ENCODE measurements at regions not wholly inside any gene's neighbourhood (a gene's known extent, or its start where the extent isn't known, plus 50 kb on each side); places are given as distances from the start of the nearest gene placed in this dataset.

DNA sequence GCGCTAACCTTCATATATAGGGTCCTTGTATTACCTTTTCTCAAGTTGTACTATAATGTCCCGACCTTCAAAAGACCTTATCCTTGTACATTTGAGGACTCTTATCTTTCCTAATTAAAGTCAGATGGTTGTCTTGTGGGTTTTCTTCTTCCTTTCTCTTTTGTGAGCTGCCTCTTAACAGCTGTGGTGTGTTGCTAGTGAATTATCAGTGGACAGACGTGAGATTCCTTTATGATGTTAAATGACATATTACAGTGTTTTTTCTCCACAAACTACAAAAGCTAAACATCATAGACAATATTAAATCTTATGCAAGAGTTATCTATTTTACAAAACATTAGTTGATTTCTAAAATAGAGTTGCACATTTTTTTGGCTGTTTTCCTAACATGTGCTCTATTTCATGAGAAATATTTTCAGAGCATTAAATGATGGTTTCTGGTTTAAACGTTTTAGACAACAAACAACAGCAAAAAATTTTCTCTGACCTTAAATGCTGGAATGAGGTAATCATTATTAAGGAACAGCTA is 272.2 kb upstream of the NPVF start:
- H3K4me3 ChIP-seq (replicated peaks; ENCODE audit: low read depth, low read length), result no peak overlapping the region
- TF ChIP-seq, protein P1, sequence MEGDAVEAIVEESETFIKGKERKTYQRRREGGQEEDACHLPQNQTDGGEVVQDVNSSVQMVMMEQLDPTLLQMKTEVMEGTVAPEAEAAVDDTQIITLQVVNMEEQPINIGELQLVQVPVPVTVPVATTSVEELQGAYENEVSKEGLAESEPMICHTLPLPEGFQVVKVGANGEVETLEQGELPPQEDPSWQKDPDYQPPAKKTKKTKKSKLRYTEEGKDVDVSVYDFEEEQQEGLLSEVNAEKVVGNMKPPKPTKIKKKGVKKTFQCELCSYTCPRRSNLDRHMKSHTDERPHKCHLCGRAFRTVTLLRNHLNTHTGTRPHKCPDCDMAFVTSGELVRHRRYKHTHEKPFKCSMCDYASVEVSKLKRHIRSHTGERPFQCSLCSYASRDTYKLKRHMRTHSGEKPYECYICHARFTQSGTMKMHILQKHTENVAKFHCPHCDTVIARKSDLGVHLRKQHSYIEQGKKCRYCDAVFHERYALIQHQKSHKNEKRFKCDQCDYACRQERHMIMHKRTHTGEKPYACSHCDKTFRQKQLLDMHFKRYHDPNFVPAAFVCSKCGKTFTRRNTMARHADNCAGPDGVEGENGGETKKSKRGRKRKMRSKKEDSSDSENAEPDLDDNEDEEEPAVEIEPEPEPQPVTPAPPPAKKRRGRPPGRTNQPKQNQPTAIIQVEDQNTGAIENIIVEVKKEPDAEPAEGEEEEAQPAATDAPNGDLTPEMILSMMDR (IDR thresholded peaks at IDR 0.05; ENCODE audit: low read depth, low read length, missing control alignments), result no peak
- DNase-seq (ENCODE audit: extremely low read depth, low read depth), result no peak

DNA sequence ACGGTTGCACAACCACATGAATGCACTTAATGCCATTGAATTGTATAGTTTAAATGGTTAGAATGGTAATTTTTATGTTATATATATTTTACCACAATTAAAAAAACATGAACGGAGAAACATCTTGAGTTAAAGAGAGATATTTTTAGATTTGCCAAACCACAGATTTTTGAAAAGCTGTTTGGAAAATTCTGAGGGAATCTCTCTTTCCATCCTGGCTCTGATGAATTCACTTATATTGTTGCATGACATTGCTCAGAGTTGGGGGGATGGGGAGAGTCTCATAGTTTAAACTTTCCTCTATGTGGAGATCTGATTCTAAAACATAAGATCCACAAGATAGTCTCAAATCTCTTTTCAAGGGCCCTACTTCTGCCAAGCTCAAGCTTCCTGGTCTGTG is 275.0 kb upstream of the NPVF start:
- no peak overlapping the region for H3K4me3 ChIP-seq (replicated peaks; ENCODE audit: low read depth, low read length)
- TF ChIP-seq, protein P1 (IDR thresholded peaks at IDR 0.05; ENCODE audit: low read depth, low read length, missing control alignments), result no peak
- no peak for DNase-seq (ENCODE audit: extremely low read depth, low read depth)

DNA sequence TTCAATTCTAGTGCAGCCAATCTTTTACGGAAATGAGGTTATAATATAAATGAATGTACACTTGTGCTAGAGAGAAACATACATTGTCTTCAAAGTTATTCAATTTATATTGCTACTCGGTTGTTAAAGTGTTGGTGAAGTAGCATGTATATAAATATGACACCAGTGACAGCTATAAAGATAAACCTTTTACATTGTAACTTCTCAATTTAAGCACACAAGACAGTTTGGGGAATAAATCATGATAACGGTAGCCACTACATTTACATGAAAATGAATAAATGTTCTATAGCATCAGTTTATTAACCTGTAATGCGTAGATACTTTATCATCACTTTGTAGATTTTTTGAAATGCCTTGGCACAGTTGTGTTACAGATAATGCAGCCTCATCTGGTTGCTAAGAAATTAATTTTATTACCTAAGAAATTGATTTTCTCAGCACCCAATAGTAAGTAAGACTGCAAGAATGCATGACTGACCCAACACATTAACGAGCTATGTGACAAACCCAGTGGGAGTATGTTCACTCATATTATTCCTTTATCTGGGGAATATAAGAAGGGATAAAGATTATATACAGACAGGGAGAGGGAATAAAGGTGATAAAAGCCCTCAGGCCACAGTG is 283.9 kb upstream of the NPVF start:
- no peak overlapping the region for H3K4me3 ChIP-seq (replicated peaks; ENCODE audit: low read depth, low read length)
- no peak for DNase-seq (ENCODE audit: extremely low read depth, low read depth)
- TF ChIP-seq, protein P1 (IDR thresholded peaks at IDR 0.05; ENCODE audit: low read depth, low read length, missing control alignments), result no peak

DNA sequence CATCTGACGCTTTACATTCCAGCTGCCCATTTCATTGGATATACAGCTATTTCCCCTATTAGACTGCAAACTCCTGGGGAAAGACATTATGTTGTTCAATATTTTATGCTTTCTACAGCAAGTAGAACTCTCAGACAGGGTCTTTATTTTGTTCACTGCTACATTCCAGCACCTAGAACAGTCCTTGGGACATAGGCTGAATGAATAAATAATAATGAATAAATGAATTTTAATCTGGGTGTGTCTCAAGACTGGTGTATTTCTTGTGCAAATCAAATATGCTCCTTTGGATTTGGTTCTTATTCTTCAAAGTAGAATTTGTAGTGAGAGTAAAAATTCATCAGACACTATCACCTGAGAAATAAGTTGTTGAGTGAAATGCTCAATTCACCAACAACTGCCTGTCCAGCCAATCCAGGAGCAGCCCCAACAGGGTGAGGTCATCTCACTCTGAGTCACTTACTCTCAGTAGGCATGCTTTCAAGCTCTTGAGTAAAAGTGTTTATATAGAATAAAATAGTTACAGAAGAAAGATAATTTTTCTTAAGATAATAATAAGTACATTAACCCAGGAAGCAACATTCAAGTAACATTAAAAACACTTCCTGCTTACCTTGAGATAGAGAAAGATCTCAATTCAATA is 287.5 kb upstream of the NPVF start:
- H3K4me3 ChIP-seq (replicated peaks; ENCODE audit: low read depth, low read length), result no peak overlapping the region
- no peak for DNase-seq (ENCODE audit: extremely low read depth, low read depth)
- TF ChIP-seq, protein P1 (IDR thresholded peaks at IDR 0.05; ENCODE audit: low read depth, low read length, missing control alignments), result no peak

DNA sequence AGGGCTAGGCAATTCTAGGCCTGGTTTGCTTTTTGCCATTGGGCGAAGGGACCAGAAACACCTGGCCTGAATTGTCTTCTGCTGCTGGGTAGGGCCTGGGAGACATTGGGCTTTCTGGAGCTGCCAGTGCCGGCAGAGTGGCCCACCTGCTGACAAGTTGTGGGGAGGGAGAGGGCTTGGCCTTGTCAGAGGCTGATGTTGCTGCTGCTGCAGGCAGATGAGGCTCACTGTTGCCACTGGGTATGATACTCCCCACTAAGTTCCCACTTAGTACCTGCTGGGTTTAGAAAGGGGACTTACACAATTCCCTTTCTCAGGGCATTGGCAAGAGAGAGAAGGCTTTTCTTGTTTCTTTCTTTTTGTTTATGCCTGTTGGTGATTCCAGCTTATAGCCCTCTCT is 289.6 kb upstream of the NPVF start:
- H3K4me3 ChIP-seq (replicated peaks; ENCODE audit: low read depth, low read length), result no peak overlapping the region
- TF ChIP-seq, protein P1 (IDR thresholded peaks at IDR 0.05; ENCODE audit: low read depth, low read length, missing control alignments), result no peak
- DNase-seq (ENCODE audit: extremely low read depth, low read depth), result no peak

DNA sequence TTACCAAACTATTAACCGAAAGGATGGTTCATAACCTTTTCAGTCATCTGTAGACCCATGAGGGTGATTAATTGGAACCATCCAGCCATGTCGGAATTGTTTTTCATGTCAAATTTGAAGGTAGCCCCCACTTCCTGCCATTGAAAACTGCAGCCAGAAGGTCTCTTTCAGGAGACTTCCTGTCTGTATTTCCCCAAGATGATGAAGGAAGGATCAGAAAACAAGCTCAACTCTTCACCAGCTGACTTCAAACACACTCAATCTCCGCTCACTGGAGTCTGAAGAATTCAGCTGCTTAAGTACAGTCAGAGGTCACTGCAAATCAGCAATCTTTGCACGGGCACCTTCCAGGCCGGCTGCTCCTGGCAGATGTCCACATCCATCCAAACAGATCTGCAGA is 291.7 kb upstream of the NPVF start:
- no peak for DNase-seq (ENCODE audit: extremely low read depth, low read depth)
- H3K4me3 ChIP-seq (replicated peaks; ENCODE audit: low read depth, low read length), result no peak overlapping the region
- TF ChIP-seq, protein P1 (IDR thresholded peaks at IDR 0.05; ENCODE audit: low read depth, low read length, missing control alignments), result no peak
